ENCODE measurements at regions not wholly inside any gene's neighbourhood (a gene's known extent, or its start where the extent isn't known, plus 50 kb on each side); places are given as distances from the start of the nearest gene placed in this dataset.

DNA sequence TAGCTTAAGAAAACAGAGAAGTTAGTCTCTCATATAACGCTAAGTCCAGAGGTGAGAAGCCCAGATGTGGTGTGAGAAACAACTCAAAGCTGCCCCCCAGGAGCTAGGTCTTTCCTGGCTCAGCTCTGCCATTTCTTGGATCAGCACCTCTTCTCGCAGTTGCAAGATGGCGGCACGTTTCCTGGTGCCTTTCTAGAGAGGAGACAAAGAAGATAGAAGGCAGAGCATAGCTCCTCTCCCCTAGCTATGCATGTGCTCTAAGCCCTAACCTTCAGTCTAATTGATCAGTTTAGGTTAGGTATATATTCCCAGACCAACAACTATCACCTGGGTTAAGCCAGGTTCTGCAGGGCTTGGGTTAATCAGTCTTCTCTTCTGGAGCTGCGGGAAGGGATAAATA, 119.5 kb upstream of the RAB12 start:
- TF ChIP-seq, protein P1, sequence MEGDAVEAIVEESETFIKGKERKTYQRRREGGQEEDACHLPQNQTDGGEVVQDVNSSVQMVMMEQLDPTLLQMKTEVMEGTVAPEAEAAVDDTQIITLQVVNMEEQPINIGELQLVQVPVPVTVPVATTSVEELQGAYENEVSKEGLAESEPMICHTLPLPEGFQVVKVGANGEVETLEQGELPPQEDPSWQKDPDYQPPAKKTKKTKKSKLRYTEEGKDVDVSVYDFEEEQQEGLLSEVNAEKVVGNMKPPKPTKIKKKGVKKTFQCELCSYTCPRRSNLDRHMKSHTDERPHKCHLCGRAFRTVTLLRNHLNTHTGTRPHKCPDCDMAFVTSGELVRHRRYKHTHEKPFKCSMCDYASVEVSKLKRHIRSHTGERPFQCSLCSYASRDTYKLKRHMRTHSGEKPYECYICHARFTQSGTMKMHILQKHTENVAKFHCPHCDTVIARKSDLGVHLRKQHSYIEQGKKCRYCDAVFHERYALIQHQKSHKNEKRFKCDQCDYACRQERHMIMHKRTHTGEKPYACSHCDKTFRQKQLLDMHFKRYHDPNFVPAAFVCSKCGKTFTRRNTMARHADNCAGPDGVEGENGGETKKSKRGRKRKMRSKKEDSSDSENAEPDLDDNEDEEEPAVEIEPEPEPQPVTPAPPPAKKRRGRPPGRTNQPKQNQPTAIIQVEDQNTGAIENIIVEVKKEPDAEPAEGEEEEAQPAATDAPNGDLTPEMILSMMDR (conservative IDR thresholded peaks at IDR 0.05; ENCODE audit: low read depth, low read length), result no peak
- Histone ChIP-seq H3K4me1 (ENCODE audit: low read depth, poor library complexity, severe bottlenecking) (no peaks in the 10 kb centered on the region), H3K4me3 (IDR thresholded peaks at IDR 0.05; ENCODE audit: insufficient read depth, low read depth, low read length) (no peak overlapping the region), H3K4me2 (no peak overlapping the region), H4K20me1 (ENCODE audit: insufficient read depth) (no peaks in the 10 kb centered on the region), H3K9ac (no peak overlapping the region), H3K36me3 (ENCODE audit: insufficient read depth) (no peaks in the 10 kb centered on the region), H3K27ac (no peak overlapping the region), H3K79me2 (ENCODE audit: insufficient read depth, low read depth) (no peaks in the 10 kb centered on the region), H3K27me3 (ENCODE audit: insufficient read depth, low read depth) (no peaks in the 10 kb centered on the region), H2AFZ (ENCODE audit: low read depth) (no peak overlapping the region)

DNA sequence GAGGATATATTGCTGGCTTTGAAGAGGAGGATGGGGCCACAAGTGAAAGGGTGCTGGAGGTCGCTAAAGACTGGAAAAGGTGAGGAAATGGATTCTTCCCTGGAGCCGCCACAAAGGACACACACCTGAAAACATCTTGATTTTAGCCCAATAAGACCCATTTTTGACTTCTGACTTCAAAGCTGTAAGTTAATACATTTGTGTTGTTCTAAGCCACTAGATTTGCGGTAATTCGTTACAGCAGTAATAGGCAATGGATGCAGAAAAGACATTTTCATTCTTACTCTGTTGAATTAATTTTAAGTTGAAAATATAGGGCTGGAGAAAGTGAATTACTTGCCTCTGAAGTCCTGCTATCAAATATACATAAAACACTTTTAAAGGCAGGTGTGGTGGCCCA, 117.7 kb upstream of the RAB12 start:
- Histone ChIP-seq H2AFZ (ENCODE audit: low read depth) (no peak overlapping the region), H3K27me3 (ENCODE audit: insufficient read depth, low read depth) (no peaks in the 10 kb centered on the region), H3K4me3 (IDR thresholded peaks at IDR 0.05; ENCODE audit: insufficient read depth, low read depth, low read length) (no peak overlapping the region), H3K4me1 (ENCODE audit: low read depth, poor library complexity, severe bottlenecking) (no peaks in the 10 kb centered on the region), H3K79me2 (ENCODE audit: insufficient read depth, low read depth) (no peaks in the 10 kb centered on the region), H3K9ac (no peak overlapping the region), H3K27ac (no peak overlapping the region), H4K20me1 (ENCODE audit: insufficient read depth) (no peaks in the 10 kb centered on the region), H3K36me3 (ENCODE audit: insufficient read depth) (no peaks in the 10 kb centered on the region), H3K4me2 (no peak overlapping the region)
- TF ChIP-seq, protein P1 (conservative IDR thresholded peaks at IDR 0.05; ENCODE audit: low read depth, low read length), result no peak

DNA sequence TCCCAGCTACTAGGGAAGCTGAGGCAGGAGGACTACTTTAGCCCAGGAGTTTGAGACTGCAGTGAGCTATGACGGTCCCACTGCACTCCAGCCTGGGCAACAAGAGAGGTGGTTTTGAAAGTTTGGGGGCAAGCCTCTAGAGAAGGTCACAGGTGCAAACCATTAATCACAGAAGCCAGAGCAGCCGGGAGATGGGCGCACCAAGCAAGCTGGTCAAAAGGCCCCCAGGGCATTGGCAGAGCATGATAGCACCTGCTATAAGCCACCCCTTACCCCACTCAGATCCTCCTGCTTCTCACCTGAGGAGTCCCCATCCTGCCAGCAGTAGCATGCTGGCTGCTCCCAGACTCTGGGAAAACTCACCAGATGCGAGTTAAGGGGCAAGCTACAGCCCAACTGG, 116.1 kb upstream of the RAB12 start:
- Histone ChIP-seq H2AFZ (ENCODE audit: low read depth) (no peak overlapping the region), H3K27ac (no peak overlapping the region), H3K36me3 (ENCODE audit: insufficient read depth) (no peaks in the 10 kb centered on the region), H3K79me2 (ENCODE audit: insufficient read depth, low read depth) (no peaks in the 10 kb centered on the region), H3K9ac (no peak overlapping the region), H3K4me2 (no peak overlapping the region), H3K4me3 (IDR thresholded peaks at IDR 0.05; ENCODE audit: insufficient read depth, low read depth, low read length) (no peak overlapping the region), H3K27me3 (ENCODE audit: insufficient read depth, low read depth) (no peaks in the 10 kb centered on the region), H4K20me1 (ENCODE audit: insufficient read depth) (no peaks in the 10 kb centered on the region), H3K4me1 (ENCODE audit: low read depth, poor library complexity, severe bottlenecking) (no peaks in the 10 kb centered on the region)
- TF ChIP-seq, protein P1 (conservative IDR thresholded peaks at IDR 0.05; ENCODE audit: low read depth, low read length), result no peak

DNA sequence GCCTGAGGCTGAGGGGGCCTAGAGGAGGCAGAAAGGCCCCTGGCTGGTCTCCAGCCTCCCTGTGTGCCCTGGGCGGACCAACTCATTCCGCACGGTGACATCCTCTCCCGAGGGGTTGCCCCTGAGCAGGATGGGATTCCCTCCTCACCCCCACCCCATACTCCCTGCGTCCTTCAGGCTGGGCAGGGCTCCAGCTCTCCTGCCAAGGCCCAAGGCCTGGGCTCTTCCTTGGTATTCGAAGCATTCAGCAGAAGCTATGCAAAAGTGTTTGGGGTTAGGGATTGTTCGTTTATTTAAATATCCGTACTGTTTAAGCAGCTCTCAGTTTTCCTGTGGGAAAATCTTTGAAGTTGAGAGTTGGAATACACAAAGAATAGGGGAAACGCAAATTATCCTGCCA, 113.1 kb upstream of the RAB12 start:
- Histone ChIP-seq H4K20me1 (ENCODE audit: insufficient read depth) (no peaks in the 10 kb centered on the region), H3K36me3 (ENCODE audit: insufficient read depth) (no peaks in the 10 kb centered on the region), H3K4me1 (ENCODE audit: low read depth, poor library complexity, severe bottlenecking) (no peaks in the 10 kb centered on the region), H2AFZ (ENCODE audit: low read depth) (no peak overlapping the region), H3K4me2 (no peak overlapping the region), H3K27ac (no peak overlapping the region), H3K4me3 (IDR thresholded peaks at IDR 0.05; ENCODE audit: insufficient read depth, low read depth, low read length) (no peak overlapping the region), H3K79me2 (ENCODE audit: insufficient read depth, low read depth) (no peaks in the 10 kb centered on the region), H3K27me3 (ENCODE audit: insufficient read depth, low read depth) (no peaks in the 10 kb centered on the region), H3K9ac (no peak overlapping the region)
- TF ChIP-seq, protein P1 (conservative IDR thresholded peaks at IDR 0.05; ENCODE audit: low read depth, low read length), result no peak

DNA sequence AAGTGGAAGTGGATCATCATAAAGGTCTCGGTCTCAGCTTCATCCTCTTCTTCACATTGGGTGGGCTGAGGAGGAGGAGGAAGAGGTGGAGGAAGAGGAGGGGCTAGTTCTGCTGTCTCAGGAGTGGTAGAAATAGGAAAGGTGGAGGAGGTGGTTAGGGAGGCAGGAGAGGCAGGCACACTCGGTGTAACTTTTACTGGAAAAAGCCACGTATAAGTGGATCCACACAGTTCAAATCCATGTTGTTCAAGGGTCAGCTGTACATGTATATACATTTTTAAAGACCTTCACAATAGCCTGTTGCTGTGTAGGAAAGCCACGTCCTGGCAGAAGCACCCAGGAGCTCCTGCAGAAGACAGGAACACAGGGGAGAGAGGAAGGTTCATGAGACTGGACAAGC, 110.3 kb upstream of the RAB12 start:
- no peak overlapping the region for H3K27ac ChIP-seq
- H3K27me3 ChIP-seq (ENCODE audit: insufficient read depth, low read depth), result no peaks in the 10 kb centered on the region
- TF ChIP-seq, protein P1 (conservative IDR thresholded peaks at IDR 0.05; ENCODE audit: low read depth, low read length), result no peak
- H3K9ac ChIP-seq, result no peak overlapping the region
- no peaks in the 10 kb centered on the region for H3K79me2 ChIP-seq (ENCODE audit: insufficient read depth, low read depth)
- H3K4me3 ChIP-seq (IDR thresholded peaks at IDR 0.05; ENCODE audit: insufficient read depth, low read depth, low read length), result no peak overlapping the region
- H3K36me3 ChIP-seq (ENCODE audit: insufficient read depth), result no peaks in the 10 kb centered on the region
- H2AFZ ChIP-seq (ENCODE audit: low read depth), result no peak overlapping the region
- no peaks in the 10 kb centered on the region for H4K20me1 ChIP-seq (ENCODE audit: insufficient read depth)
- H3K4me1 ChIP-seq (ENCODE audit: low read depth, poor library complexity, severe bottlenecking), result no peaks in the 10 kb centered on the region
- no peak overlapping the region for H3K4me2 ChIP-seq
